ENCODE measurements at regions not wholly inside any gene's neighbourhood (a gene's known extent, or its start where the extent isn't known, plus 50 kb on each side); places are given as distances from the start of the nearest gene placed in this dataset.

GRCh38 chr3:28139288-28139687 is 102.1 kb upstream of the CMC1 start (continued):
- TF ChIP-seq THAP7 (CRISPR knock-in tag; IDR thresholded peaks at IDR 0.05) (no peak), U2AF2 (IDR thresholded peaks at IDR 0.05; ENCODE audit: low read depth, low read length) (no peak), SAP130 (CRISPR knock-in tag; IDR thresholded peaks at IDR 0.05; ENCODE audit: low read depth) (peak; percentile 19; the same call in 1 of the 2 replicates), ZBTB8A (CRISPR knock-in tag; IDR thresholded peaks at IDR 0.05; ENCODE audit: borderline replicate concordance, low read depth) (no peak), ZNF3 (CRISPR knock-in tag; IDR thresholded peaks at IDR 0.05) (no peak), CEBPB (IDR thresholded peaks at IDR 0.05; ENCODE audit: borderline replicate concordance, low read depth, low read length) (0 out of 2 replicates have a peak, but pooled peaks have one; percentile 10), ELF3 (CRISPR knock-in tag; IDR thresholded peaks at IDR 0.05) (peak; percentile 39; the same call in 1 of the 2 replicates), RARA (CRISPR knock-in tag; IDR thresholded peaks at IDR 0.05) (peak; percentile 33; the same call in 1 of the 2 replicates), NFYB (CRISPR knock-in tag; IDR thresholded peaks at IDR 0.05) (no peak), ZNF652 (CRISPR knock-in tag; IDR thresholded peaks at IDR 0.05; ENCODE audit: borderline replicate concordance, low read depth) (no peak), FOXA3 (CRISPR knock-in tag; IDR thresholded peaks at IDR 0.05) (0 out of 2 replicates have a peak, but pooled peaks have one; percentile 8), ZSCAN21 (CRISPR knock-in tag; IDR thresholded peaks at IDR 0.05; ENCODE audit: borderline replicate concordance) (no peak)
- TF ChIP-seq, protein P1, sequence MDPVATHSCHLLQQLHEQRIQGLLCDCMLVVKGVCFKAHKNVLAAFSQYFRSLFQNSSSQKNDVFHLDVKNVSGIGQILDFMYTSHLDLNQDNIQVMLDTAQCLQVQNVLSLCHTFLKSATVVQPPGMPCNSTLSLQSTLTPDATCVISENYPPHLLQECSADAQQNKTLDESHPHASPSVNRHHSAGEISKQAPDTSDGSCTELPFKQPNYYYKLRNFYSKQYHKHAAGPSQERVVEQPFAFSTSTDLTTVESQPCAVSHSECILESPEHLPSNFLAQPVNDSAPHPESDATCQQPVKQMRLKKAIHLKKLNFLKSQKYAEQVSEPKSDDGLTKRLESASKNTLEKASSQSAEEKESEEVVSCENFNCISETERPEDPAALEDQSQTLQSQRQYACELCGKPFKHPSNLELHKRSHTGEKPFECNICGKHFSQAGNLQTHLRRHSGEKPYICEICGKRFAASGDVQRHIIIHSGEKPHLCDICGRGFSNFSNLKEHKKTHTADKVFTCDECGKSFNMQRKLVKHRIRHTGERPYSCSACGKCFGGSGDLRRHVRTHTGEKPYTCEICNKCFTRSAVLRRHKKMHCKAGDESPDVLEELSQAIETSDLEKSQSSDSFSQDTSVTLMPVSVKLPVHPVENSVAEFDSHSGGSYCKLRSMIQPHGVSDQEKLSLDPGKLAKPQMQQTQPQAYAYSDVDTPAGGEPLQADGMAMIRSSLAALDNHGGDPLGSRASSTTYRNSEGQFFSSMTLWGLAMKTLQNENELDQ (CRISPR knock-in tag; IDR thresholded peaks at IDR 0.05; ENCODE audit: borderline replicate concordance), result no peak
- TF ChIP-seq, protein P2, sequence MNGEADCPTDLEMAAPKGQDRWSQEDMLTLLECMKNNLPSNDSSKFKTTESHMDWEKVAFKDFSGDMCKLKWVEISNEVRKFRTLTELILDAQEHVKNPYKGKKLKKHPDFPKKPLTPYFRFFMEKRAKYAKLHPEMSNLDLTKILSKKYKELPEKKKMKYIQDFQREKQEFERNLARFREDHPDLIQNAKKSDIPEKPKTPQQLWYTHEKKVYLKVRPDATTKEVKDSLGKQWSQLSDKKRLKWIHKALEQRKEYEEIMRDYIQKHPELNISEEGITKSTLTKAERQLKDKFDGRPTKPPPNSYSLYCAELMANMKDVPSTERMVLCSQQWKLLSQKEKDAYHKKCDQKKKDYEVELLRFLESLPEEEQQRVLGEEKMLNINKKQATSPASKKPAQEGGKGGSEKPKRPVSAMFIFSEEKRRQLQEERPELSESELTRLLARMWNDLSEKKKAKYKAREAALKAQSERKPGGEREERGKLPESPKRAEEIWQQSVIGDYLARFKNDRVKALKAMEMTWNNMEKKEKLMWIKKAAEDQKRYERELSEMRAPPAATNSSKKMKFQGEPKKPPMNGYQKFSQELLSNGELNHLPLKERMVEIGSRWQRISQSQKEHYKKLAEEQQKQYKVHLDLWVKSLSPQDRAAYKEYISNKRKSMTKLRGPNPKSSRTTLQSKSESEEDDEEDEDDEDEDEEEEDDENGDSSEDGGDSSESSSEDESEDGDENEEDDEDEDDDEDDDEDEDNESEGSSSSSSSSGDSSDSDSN (CRISPR knock-in tag; IDR thresholded peaks at IDR 0.05), result no peak

All from HepG2 (cell line).